KMS-11 (cell line): ENCODE measurements at regions not wholly inside any gene's neighbourhood (a gene's known extent, or its start where the extent isn't known, plus 50 kb on each side); places are given as distances from the start of the nearest gene placed in this dataset.

Experiments
- H2AFZ ChIP-seq: fragments of 200-600 bp; sonication (generic); 2 replicates; pipeline ENCODE4 v1.6.1; 2016; ENCODE audit warnings: antibody characterized with exemption, mixed run types, low read depth
- H3K27ac ChIP-seq: fragments of 200-600 bp; sonication (generic); 2 replicates; pipeline ENCODE4 v1.6.1; 2016; ENCODE audit warnings: mild to moderate bottlenecking, mixed run types
- H3K27me3 ChIP-seq: fragments of 200-600 bp; sonication (generic); 2 replicates; pipeline ENCODE4 v1.6.1; 2017; ENCODE audit warnings: mild to moderate bottlenecking, low read depth, mixed run types, moderate library complexity; ENCODE audit not compliant: insufficient read depth
- H3K36me3 ChIP-seq: fragments of 200-600 bp; sonication (generic); 2 replicates; pipeline ENCODE4 v1.6.1; 2017; ENCODE audit warnings: mild to moderate bottlenecking, mixed run types; ENCODE audit not compliant: insufficient read depth
- H3K4me1 ChIP-seq: fragments of 200-600 bp; sonication (generic); 2 replicates; pipeline ENCODE4 v1.6.1; 2016; ENCODE audit warnings: mild to moderate bottlenecking, low read depth, mixed run types; ENCODE audit not compliant: poor library complexity, severe bottlenecking
- H3K4me2 ChIP-seq: fragments of 200-600 bp; sonication (generic); 2 replicates; pipeline ENCODE4 v1.7.0; 2016; ENCODE audit warnings: mild to moderate bottlenecking, mixed run types
- H3K4me3 ChIP-seq: fragments of 200-600 bp; sonication (generic); IDR thresholded peaks from 2 replicates; pipeline ENCODE4 v1.6.1; 2017; ENCODE audit warnings: low read depth, low read length, mixed read lengths; ENCODE audit not compliant: insufficient read depth
- H3K79me2 ChIP-seq: fragments of 200-600 bp; sonication (generic); 2 replicates; pipeline ENCODE4 v1.6.1; 2016; ENCODE audit warnings: low read depth, mixed run types; ENCODE audit not compliant: insufficient read depth
- H3K9ac ChIP-seq: fragments of 200-600 bp; sonication (generic); 2 replicates; pipeline ENCODE4 v1.6.1; 2016; ENCODE audit warnings: mild to moderate bottlenecking, mixed run types
- H4K20me1 ChIP-seq: fragments of 200-600 bp; sonication (generic); 2 replicates; pipeline ENCODE4 v1.6.1; 2016; ENCODE audit warnings: mild to moderate bottlenecking, mixed run types; ENCODE audit not compliant: insufficient read depth
- CTCF ChIP-seq: fragments of 200-600 bp; sonication (generic); conservative IDR thresholded peaks from 2 replicates; pipeline ENCODE4 v1.6.1; 2017; ENCODE audit warnings: low read depth, mild to moderate bottlenecking, antibody characterized with exemption, low read length, moderate library complexity, mixed read lengths

GRCh38 chr4:79516114-79516513 is 108.1 kb upstream of the GK2 start:
- Histone ChIP-seq H3K79me2 (no peaks in the 10 kb centered on the region), H3K4me2 (no peak overlapping the region), H3K27me3 (no peaks in the 10 kb centered on the region), H4K20me1 (no peaks in the 10 kb centered on the region), H3K36me3 (no peaks in the 10 kb centered on the region; the same call in 1 of the 2 replicates), H3K4me3 (no peak overlapping the region), H3K4me1 (no peaks in the 10 kb centered on the region), H2AFZ (no peak overlapping the region), H3K9ac (no peak overlapping the region), H3K27ac (no peak overlapping the region)
- no peak for TF ChIP-seq CTCF

GRCh38 chr4:79514621-79515329 is 106.7 kb upstream of the GK2 start:
- Histone ChIP-seq H3K4me3 (no peak overlapping the region), H3K36me3 (no peaks in the 10 kb centered on the region; the same call in 1 of the 2 replicates), H3K4me2 (no peak overlapping the region), H3K9ac (no peak overlapping the region; the same call in 1 of the 2 replicates), H4K20me1 (no peaks in the 10 kb centered on the region), H3K27ac (no peak overlapping the region), H3K27me3 (no peaks in the 10 kb centered on the region), H3K4me1 (no peaks in the 10 kb centered on the region), H3K79me2 (no peaks in the 10 kb centered on the region), H2AFZ (no peak overlapping the region)
- no peak for TF ChIP-seq CTCF

DNA sequence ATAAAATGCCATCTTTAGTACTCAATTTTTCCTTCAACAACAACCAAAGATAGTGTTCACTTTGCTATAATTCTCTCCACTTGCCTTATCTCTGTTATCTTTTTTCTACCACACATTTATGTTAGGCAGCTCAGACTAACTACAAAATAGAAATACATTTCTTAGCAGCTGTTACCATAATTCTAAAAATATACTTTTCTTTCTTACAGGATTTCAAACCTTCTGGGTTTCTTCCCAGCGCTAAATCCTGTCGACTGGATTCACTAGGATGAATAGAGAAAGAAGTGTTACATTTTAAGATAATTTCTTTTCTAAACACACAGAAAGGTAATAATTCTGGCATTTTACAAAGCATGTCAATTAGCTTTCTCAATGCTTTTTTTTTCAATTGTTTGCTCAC is 105.5 kb upstream of the GK2 start:
- H3K9ac ChIP-seq = no peak overlapping the region
- H3K27me3 ChIP-seq = no peaks in the 10 kb centered on the region
- H3K4me1 ChIP-seq = no peaks in the 10 kb centered on the region
- no peak overlapping the region for H3K4me3 ChIP-seq
- no peak for TF ChIP-seq CTCF
- H2AFZ ChIP-seq = no peak overlapping the region
- no peaks in the 10 kb centered on the region for H4K20me1 ChIP-seq
- H3K27ac ChIP-seq = no peak overlapping the region
- H3K4me2 ChIP-seq = no peak overlapping the region
- no peaks in the 10 kb centered on the region; the same call in 1 of the 2 replicates for H3K36me3 ChIP-seq
- H3K79me2 ChIP-seq = no peaks in the 10 kb centered on the region

DNA sequence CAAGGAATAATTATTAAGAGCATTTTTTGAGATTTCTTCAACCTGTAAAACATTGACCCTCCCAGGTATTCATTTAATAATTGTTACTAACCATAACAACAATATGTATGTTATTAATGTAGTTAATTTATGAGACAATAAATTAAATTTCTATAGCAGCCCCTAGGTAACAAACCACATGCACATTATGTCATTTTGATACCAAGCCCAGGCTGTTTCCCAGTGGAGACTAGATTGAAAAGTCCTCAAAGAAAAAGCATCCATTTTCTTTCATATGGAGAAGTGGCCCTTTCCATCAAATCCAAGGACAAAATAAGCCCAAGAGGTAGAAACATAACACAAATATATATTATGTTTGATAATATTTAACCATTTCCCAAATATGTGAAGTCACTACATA is 104.3 kb upstream of the GK2 start:
- Histone ChIP-seq H3K9ac (no peak overlapping the region), H2AFZ (no peak overlapping the region), H4K20me1 (no peaks in the 10 kb centered on the region), H3K27me3 (no peaks in the 10 kb centered on the region), H3K4me3 (no peak overlapping the region), H3K79me2 (no peaks in the 10 kb centered on the region), H3K27ac (no peak overlapping the region), H3K36me3 (no peaks in the 10 kb centered on the region; the same call in 1 of the 2 replicates), H3K4me2 (no peak overlapping the region), H3K4me1 (no peaks in the 10 kb centered on the region)
- no peak for TF ChIP-seq CTCF
